ENCODE measurements at regions not wholly inside any gene's neighbourhood (a gene's known extent, or its start where the extent isn't known, plus 50 kb on each side); places are given as distances from the start of the nearest gene placed in this dataset.
A peak's percentile ranks its signal among the peaks of the same experiment; 100 is the strongest.

DNA sequence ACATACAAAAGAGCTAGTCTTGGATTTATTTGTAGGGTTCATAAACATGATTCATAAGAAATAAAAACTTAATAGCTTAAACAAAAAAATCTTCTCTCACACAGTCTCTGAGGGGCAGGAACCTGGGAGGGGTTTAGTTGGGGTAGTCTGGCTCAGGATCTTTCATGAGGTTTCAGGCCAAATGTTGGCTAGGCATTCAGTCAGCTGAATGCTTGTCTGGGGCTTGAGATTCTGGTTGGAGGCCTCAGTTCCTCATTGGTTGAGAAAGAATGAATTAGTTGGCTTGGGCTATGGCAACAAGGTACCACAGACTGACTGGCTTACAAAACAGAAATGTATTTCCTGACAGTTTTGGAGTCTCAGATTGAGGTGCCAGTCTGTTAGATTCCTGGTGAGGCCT, 74.3 kb downstream of the ANKRD7 start:
- no peak for DNase-seq (ENCODE audit: insufficient read length, low spot score)
- FAIRE-seq: no peak

DNA sequence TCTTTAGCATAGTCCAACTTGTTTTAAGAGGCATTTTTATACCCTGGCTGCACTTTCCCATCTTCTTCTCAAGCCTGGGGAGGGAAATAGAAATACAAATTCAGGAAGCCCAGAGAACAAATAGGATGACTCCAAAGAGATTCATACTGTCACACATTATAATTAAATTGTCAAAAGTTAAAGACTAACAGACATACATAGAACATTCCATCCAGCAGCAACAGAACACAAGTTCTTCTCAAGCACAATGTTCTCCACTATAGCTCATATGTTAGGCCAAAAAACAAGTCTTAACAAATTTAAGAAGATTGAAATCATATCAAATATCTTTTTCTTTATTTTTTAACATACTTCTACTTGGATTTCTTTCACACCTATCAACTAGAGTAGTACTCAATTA, 75.7 kb downstream of the ANKRD7 start:
- no peak for FAIRE-seq
- DNase-seq (ENCODE audit: insufficient read length, low spot score): no peak

DNA sequence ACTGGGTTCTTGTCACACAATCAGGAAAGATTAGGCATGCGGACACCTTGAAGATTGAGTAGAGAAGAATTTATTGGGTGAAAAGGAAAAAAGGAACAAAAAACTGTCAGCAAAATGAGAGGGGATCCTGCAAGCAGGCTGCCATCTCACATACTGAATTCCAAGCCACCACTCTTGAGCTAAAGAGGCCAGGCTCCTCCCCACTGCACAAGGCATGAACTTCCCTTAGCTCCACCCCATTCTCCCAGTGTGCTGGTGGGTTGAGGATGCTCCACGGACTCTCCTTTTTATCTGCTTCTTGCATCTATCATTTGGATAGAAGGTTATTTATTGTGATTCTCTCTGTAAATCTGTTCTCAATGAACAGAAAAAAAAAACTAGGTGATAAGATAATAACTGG, 79.6 kb downstream of the ANKRD7 start:
- no peak for FAIRE-seq
- no peak for DNase-seq (ENCODE audit: insufficient read length, low spot score)

DNA sequence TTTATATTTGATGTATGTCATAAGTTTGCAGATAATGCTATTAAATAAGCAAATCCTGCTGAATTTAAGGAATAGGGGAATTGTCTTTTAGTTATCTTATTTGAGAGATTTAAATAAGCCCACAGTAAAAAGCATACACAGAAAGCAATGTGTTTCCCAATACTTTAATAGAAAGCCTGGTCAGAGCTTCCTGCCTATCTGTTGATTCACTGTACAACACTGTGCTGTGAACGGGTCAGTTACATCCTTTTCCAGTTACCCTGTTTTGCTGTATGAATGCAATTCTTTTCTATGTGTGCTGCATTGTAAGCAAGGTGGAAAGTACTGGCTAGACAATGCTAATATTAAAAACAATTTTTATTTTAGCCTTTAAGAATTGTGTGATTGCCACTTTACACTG, 81.2 kb downstream of the ANKRD7 start:
- DNase-seq (ENCODE audit: insufficient read length, low spot score) (no peak), FAIRE-seq (no peak)

DNA sequence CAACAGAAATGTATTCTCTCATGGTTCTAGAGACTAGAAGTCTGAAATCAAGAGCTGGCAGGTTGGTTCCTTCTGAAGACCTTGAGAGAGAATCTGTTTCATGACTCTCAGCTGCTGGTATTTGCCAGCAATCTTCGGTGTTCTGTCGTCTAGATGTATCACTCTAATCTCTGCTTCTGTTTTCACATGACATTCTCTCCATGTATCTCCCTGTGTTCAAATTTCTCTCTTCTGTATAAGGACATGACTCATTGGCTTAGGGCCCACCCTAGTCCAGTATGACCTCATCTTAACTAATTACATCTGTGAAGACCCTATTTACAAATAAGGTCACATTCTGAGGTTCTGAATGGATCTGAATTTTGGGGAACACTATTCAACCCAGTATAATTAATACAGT, 82.3 kb downstream of the ANKRD7 start:
- DNase-seq (ENCODE audit: insufficient read length, low spot score): no peak
- FAIRE-seq: no peak

DNA sequence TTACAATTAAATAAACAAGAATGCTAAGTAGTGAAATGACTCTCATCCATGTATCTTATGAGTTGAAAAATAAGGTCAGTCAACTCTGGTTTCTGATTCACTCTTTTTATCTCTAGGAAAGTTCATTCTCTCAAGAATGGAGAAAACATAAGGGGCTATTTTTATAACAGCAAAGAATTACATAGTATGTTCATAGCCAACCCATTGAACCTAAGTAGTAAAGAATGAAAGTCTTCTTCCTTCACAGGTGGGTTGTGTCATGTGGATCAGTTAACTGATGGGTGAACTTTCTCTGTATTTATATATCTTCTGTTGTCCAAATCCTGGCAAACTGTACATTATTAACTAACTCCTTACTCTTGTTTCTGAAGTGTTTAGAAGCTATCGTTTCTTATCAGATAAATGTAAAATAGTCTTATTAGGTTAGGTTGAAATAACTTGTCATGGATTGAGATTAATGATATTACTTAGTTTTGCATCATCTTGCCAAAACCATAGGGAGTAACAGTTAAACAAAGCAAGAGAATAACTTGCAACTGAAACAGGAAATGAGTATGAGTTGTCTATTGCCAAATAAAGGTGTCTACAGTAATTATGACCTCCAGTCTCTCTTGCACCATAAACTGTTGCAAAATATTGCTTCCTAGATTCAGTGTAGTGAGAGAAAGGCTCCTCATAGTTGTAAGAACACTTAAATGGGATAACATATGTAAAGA, 86.8 kb downstream of the ANKRD7 start:
- no peak for DNase-seq (ENCODE audit: insufficient read length, low spot score)
- peak; percentile 49 for FAIRE-seq

DNA sequence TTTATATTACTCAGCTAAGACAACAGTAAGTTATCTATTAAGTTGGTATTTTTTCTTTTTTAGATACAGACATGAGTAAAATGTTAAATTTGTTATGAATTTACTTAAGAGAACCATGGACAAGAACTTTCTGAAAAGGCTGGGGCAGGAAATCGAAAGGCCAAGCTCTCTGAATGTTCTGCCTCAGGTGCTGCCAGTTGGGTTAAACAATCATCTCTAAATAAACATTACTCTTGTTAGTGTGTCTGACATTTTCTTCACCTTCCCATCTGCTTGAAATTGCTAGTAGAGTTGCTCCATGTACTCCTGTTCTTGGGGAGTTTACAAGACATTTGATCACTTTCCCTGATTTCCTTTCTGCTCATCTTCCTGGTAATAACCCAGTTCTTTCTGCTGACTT, 87.5 kb downstream of the ANKRD7 start:
- FAIRE-seq: peak; percentile 78
- no peak for DNase-seq (ENCODE audit: insufficient read length, low spot score)

DNA sequence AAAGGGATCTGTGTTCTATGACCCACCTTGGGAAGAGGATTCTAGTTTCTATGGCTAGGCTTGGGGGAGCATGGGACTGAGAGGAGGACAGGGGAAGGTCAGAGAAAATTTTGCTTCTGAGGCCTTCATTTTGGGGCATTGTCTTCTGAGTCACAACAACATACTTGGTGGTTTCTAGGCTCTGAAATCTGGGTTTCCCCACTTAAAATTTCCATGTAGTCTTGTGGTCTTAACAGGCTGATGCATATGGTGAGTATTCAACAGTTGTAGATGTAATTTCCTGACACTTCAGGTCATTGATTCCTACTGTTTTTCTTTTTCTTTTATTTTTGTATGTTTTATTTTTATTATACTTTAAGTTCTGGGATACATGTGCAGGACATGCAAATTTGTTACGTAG, 88.5 kb downstream of the ANKRD7 start:
- no peak for DNase-seq (ENCODE audit: insufficient read length, low spot score)

DNA sequence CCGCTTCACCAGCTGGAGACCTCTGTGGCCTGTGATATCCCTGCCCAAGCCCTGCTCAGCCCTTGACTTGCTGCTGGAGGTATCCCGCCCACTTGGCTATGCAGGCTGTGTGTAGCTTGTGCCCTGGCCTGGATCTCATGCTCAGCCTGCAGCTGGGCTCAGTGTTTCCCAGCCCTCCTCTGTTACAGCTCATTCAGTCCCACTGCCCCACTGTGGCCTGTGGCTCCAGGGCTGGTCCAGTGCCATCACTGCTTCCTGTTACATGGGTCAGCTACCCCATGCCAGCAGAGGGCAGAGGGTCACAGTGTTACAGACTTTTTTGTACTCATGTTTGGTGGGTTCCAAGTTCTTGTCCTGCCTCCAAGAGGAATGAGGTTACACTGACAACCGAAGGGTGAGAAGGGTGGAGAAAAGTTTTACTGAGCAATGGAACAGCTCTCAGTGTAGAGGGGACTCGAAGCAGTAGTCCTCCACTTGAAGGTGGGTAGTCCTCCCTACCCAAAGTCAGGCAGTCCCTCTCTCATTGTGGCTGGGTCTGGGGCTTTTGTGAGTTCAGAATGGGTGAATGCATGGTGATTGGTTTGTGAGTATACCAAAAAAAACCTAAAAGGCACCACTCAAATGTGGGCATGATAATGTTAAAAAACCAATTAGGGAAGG, 100.4 kb downstream of the ANKRD7 start:
- FAIRE-seq (no peak), DNase-seq (ENCODE audit: insufficient read length, low spot score) (no peak)

More for the DNA sequence above, 88.5 kb downstream of the ANKRD7 start:
- FAIRE-seq: peak; percentile 58

DNA sequence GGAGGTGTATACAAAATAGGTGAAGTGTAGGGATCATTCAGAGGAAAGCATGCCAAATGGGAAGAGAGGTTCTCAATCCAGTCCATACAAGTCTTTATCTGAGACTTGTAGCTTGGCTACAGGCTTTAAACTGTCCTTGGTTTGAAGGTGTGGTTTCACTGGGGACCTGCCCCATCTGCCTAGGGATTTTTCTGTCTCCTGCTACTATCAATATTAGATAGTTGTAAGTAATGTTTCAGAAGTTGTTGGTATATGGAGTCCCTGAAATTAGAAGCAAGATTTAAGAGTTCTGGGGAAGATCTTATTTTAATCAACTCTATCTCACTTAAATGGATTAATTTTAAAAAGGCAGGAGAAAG, 100.9 kb downstream of the ANKRD7 start:
- FAIRE-seq (no peak), DNase-seq (ENCODE audit: insufficient read length, low spot score) (no peak)

DNA sequence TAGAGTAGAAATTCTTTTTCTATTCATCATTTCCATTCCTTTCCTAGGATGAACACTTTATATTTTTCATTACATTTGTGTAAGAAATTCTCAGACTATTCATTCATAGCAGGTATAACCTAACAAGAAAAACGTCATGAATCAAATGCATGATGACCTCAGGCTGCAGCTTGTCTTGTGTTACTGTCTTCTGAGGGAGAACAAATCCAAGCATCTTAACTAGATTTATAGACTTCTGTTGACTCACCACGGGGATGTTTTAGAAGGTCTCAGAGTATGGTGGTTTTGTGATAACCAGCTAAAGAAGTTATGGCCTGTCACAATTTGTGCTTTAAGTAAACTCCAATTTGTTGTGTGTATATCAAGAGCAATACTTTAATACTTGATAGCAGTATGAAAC, 102.7 kb downstream of the ANKRD7 start:
- no peak for FAIRE-seq

DNA sequence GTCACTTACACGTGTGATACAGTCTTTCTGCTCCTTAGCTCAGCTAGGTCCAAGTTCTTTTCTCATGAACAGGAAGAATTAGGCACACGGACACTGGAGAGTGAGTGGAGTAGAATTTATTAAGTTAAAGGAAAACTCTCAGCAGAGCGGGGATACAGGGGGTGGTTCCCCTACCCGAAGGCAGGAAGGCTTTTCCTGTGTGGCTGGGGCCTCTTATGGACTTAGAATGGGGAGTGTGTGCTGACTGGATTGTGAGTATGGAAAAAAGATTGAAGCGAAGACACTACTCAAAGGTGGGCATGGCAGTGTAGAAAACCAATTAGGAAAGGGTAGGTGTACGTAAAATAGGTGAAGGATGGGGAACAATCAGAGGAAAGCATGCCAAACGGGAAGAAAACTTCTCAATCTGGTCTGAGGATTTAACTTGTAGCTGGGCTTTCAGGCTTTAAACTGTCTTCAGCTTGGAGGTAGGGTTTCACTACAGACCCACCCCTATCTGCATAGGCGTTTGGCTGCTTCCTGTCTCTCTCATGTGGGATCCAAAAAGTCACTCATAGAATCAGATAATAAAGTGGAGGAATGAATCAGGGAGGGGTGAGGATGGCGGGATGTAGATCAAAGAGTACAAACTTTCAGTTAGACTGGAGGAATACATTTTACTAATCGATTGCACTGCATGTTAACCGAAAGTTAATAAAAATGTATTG, 104.2 kb downstream of the ANKRD7 start:
- DNase-seq (ENCODE audit: insufficient read length, low spot score) (no peak), FAIRE-seq (no peak)

More for the DNA sequence above, 102.7 kb downstream of the ANKRD7 start:
- DNase-seq (ENCODE audit: insufficient read length, low spot score): no peak

DNA sequence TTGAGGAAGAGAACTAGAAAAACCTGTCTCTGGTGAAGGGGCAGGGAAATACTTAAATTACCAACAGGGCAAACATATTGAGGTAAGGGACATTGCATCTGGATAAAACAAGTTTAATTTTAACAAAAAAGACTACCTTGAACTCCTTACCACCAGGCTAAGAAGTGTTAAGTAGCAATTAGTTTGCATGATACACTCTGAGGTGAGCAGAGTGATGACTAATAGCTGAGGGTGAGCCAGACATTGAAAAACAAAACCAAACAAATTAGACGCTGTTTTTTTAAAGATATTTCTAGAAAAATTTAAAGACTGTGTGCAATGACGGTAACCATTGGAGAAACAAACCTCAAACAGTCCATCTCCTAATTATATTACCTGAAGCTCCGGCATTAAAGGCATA, 105.9 kb downstream of the ANKRD7 start:
- DNase-seq (ENCODE audit: insufficient read length, low spot score) (no peak), FAIRE-seq (no peak)

DNA sequence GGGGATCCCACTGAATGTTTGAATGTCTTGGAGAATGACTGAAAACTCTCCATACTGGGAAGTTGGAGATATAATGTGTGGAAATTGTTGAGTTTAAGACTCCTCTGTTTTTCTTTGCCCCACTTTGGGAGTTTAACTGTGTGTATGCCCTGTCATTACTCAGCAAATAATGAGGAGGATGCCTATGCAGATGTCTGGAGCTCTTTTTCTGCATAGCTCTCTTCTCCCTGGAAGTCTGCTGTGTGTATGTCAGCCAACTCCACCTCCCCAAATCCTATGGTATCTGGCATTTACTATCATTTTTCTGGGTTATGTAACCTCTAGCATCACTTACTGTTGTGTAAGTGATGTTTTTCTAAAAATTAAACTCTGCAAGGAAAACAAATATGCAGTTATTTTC, 122.2 kb downstream of the ANKRD7 start:
- no peak for FAIRE-seq
- DNase-seq (ENCODE audit: insufficient read length, low spot score): no peak

DNA sequence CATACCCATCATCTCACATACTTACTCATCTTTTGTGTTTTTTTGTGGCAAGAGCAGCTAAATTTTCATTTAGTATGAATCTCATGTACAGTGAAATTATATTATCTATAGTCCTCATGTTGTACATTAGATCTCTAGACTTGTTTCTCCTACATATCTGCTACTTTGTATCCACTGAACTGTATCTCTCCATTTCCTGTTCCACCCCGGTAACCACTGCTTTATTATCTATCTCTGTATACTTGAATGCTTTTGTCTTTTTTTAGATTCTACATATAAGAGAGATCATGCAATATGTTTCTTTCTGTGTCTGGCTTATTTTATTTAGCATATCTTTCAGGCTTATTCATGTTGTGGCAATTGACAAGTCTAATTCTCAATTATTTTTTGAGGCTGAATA, 125.1 kb downstream of the ANKRD7 start:
- DNase-seq (ENCODE audit: insufficient read length, low spot score) (no peak), FAIRE-seq (no peak)

DNA sequence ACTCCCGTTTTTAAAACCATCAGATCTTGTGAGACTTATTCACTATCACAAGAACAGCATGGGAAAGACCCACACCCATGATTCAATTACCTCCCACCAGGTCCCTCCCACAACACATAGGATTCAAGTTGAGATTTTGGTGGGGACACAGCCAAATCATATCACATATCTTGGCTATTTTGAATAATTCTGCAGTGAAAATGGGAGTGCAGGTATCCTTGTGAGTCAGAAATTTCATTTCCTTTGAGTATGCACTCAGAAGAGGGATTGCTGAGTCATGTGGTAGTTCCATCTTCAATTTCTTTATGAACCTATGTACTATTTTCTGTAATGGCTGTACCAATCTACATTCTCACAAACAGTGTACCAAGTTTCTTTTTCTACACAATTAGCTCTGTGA, 125.8 kb downstream of the ANKRD7 start:
- FAIRE-seq: no peak
- no peak for DNase-seq (ENCODE audit: insufficient read length, low spot score)

DNA sequence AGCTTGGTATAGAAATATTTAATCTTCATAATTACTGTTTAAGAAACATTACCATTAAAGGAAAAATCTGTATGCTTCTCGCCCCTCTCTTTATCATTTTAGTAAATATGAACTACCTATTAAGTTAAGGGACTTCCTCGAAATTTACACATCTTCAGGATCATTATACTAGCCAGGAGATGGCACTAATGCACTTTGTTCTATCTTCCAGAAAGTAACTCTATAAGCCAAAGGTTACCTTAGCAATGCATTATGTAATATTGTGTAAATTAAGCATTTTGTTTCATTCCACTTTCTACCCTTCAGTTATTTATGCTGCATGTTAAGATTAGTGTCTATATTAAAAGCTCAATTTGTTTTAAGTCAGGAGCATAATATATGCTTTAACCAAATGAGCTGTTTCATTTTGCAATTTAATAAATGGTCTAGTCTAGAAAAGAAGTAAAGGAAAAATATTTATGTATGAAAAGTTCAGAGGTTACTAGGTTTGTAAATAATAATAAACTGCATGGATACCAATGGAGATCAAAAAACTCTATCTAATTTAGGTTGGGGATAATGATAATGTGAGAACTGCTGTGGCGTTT, 128.5 kb downstream of the ANKRD7 start:
- peak; percentile 37 for FAIRE-seq

DNA sequence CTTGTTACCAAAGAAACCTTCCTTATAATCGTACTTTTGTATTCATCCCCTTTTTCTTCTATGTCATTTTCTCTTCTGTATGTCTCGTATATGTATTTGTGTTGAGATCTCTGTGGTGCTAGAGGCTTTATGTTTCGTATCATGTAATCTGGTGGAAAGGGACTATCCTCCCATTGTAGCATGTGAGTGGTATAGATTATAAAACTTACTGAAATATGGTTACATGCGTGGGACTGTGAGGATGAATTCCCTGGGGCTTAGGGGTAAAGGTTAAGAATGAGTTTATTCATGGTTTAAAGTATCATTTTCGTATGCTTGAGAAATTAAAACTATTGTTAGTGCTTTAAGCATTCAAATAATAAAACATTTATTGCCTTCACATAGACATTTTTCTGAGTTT, 141.9 kb downstream of the ANKRD7 start:
- FAIRE-seq: no peak
- no peak for DNase-seq (ENCODE audit: insufficient read length, low spot score)

More for the DNA sequence above, 128.5 kb downstream of the ANKRD7 start:
- no peak for DNase-seq (ENCODE audit: insufficient read length, low spot score)

DNA sequence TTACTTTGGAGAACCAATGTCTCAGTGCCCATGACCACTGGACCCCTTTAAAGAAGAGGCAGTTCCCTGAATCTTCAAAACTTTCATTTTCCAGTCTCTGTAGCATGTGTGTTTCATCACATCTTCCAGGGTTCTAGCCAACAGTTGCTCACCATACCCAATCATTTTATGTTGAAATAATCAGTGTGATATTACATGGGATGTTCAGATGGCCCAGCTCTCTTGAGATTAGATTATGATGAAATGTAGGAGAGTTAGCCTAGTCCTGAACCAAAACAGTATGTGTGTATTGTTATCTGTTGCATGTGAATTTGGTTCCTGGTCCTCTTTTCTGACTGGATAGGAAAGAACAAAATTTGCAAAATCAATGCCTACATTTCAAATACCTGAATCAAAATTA, 144.5 kb downstream of the ANKRD7 start:
- FAIRE-seq (no peak), DNase-seq (ENCODE audit: insufficient read length, low spot score) (no peak)

DNA sequence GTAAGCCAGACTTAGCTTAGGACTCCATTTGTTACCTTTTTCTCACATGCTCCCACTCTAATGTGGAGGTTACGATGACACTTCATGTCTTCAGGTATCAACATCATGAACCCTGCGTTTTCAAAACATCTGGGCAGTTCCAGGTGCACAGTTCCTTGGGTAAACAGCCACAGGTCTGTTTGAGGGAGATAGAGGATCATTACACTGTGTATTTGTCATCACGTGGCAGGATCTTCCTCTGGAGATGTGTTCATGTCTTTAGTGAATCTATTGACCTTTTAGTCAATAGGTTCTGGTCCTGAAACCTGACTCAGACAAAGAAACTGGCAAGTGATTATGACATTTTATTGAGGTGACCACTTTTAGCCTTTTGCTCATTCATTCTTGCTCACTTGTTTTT, 145.5 kb downstream of the ANKRD7 start:
- FAIRE-seq (no peak), DNase-seq (ENCODE audit: insufficient read length, low spot score) (no peak)

DNA sequence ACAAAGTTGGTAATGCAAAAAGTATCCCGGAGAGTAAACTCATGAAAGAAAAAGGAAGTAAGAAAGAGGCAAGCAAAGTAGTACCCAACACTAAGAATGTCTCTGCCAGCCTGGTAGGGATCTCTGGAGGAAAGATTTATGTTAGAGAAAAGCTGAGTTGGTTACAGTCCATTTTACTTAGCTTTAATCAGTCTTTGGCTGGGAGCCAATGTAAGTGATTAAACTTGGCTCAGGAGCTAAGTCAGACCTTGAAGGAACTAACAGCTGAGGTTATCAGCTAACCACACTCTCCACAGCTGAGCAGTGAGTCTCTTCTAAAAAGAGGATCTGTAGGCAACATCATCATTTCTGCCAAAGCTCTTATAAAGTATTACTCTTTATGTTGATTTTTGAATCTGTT, 148.0 kb downstream of the ANKRD7 start:
- no peak for DNase-seq (ENCODE audit: insufficient read length, low spot score)
- no peak for FAIRE-seq

DNA sequence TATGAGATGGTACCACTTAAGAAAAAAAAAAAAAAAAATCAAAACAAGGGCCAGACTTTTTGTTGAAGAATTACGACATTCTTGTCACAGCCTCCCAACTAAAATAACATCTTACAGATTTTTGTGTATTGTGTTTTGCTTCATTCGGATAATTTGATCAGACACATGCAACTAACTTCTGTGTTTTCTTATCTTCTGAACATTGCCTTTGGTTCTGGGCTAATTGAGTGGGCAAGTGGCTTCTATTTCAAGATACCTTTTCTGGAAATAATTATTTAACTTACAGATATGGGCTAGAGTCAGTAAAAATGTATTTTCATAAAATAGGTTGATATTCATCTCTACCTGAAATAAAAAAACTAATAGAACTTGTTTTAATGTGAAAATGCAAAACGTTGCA, 165.1 kb downstream of the ANKRD7 start:
- FAIRE-seq: no peak
- DNase-seq (ENCODE audit: insufficient read length, low spot score): no peak
